NAMALWA (cell line): ENCODE measurements at regions not wholly inside any gene's neighbourhood (a gene's known extent, or its start where the extent isn't known, plus 50 kb on each side); places are given as distances from the start of the nearest gene placed in this dataset.
"Not testable (repeated sequence)": the region's sequence is repeated elsewhere in the genome, so short reads cannot be mapped to it uniquely, and the experiment has no call there.

Experiments used
- DNase-seq: peaks from one replicate; pipeline ENCODE4 v3.0.0-alpha.2; 2015; ENCODE audit warnings: low spot score

DNA sequence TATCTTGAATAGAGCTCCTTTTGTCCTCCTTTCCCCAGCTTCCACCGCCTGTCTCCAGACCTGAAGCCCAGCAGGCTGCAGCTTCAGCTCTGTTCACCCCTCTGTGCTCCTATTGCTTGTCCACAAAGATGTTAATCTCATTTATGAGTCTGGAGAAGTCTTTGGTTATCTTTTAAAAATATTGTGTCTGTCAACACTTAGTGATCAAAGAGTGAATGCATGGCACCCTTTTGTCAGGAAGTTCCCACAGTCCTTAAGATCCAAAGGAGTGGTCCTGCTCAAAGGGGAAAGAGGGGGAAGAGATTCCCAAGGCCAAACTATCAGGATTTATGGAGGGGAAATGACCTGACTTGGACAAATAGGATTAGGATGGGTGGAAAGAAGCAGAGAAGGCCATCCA is 118.9 kb downstream of the ACAA2 start:
- no peak for DNase-seq

DNA sequence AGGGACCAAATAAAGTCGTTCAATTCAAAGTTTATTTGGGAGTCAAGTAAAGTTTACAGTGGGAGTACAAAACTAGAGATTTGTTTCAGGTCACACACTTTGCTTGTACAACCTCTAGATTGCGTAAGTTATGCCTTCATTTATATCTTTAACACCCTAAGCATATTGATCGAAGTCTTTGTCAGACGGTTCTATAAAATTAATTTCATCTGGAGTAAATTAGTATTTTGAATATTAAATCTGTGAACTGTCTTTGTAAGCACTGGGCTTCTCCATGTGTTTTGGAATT is 119.7 kb downstream of the ACAA2 start:
- DNase-seq: no peak

DNA sequence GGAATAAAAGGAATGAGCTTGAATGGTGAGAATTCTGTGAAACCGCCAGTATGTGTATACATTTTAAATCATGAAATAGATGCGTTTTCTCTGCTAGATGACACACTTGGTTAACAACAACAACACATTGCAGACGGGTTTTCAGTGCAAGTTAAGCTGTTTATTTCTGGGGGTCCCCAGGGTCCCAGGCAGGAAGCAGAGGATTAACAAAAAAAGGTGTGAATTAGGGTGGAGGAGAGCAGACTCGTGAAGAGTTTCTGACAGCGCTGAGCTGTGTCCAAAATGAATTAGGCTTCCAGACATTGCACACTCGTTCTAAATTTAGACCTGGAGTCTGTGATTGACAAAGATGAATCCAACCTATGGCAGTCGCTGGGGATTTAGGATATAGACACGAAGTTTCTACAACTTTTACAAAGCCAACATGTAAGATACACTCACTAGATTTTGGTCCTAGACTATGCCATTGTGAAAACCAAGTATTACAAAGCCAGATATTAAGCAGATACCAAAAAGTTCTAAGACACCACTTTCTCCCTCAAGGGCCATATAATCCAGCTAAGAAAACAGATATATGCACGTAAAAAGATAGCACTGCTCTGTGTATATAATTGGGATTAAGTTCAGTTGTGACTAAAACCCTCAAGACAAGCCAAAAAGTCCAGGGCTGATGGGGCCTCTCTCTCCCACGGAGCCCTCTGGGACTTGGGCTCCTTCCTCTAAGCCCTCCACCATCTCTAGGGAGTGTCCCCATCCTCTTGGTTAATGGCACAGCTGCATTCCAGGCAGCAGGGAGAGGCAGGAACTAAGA is 120.2 kb downstream of the ACAA2 start:
- no peak for DNase-seq

DNA sequence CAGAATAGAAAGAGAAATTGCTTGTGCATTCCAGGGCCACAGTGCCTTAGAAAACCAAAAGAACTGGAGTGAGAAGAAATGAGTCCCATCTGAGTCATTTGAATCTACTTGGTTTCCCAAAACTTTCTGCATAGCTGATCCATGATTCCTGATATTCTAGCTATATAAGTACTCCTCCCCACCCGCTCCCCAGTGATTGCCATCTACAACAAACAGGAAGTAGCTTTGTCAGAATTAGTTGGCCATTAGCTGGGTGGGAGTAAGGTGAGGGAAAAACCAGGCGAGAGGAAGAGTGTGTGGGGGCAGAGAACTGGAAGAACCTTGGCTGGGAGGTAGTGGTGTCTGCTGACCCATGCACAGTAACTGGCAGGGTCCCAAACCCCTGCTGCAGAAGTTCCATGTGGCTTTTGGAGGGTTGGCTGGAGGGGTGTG is 122.1 kb downstream of the ACAA2 start:
- DNase-seq: no peak

DNA sequence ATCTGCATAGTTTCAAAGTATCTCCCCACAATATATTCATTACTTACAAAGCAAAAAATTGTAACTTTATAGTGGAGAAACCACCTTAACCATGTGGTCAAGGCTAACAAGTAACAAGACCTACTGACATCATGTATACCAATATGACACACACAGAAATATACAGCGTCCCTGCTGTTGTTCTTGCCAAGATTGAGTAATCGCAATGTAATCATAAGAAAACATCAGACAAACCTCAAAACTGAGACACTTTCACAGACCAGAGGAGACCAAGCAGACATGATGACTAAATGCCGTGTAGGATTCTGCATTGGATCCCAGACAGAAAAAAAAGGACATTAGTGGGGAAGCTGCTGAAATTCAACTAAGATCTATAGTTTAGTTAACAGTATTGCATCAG is 123.0 kb downstream of the ACAA2 start:
- DNase-seq: no peak

DNA sequence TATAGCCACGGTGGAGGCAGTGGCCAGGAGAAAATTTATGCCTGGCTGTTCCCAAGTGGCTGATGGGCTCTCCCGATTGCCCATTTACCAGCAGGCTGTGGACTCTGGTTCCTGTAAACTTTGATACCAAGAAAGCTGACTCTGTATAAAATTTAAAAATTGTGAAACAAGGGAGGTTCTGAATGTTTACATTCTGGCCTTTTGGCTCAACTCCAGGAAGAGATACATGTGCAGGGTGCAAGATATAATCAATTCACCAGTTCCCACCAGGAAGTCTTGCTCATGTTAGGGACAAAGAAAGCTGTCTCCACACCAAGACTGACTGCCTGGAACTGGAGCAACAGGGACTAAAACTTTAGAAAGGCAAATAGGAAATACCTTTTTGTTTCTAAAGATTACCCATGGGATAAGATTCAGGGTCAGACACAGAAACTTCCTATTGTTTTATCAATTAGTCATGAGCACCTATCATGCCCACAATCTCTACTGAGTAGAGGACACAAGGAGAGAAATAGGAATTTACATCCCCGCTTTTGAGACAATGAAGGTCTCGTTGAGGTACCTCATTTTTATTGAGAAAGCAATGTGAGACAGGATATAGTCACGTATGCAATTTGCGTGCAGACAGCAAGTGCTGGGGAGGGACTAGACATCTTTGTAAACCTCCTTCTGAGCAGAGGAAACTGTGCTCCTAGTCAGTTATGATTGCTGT is 123.5 kb downstream of the LIPG start:
- no peak for DNase-seq

DNA sequence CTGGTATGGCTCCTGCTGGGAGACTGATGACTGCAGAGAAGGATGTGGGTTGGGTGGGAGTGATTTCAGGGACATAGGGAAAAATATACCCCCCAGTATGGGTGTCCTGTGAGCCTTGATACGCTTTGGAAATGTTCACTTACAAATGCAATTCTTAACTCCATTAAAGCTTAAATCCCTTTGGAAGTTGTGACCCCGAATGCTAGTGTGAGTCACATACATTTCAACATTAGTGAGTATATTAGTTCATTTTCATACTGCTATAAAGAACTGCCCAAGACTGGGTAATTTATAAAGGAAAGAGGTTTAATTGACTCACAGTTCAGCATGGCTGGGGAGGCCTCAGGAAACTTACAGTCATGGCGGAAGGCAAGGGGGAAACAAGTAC is 120.9 kb downstream of the LIPG start:
- not testable (repeated sequence) for DNase-seq

DNA sequence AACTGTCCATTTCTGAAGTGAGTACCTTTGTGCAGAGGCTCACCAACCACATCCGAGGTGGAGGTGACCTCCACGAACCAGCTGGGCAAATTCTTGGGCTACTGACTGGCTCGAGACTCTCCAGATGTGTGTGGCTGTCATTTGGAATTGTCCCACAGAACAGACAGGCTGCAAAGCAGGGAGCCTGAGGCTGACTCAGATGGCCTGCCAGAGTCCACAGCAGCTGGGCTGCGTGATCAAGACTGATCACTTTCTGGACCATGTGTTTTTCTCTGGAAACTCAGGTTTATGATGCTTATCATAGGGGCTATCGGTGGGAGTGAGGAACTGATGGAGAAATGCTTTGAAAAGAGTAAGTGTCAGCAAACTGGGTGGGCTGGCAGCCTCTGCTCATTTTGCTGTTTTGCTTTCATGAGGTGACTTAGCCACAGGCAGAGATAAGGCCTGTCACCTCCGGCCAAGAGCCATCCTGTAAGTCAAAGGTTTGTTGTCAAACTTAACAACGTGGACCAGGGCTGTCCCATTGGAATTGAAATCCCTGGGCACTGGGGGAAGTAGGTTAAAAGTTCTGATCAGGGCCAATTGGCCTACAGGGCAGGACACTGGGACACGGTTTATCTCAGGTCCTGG is 120.4 kb downstream of the LIPG start:
- DNase-seq: no peak

DNA sequence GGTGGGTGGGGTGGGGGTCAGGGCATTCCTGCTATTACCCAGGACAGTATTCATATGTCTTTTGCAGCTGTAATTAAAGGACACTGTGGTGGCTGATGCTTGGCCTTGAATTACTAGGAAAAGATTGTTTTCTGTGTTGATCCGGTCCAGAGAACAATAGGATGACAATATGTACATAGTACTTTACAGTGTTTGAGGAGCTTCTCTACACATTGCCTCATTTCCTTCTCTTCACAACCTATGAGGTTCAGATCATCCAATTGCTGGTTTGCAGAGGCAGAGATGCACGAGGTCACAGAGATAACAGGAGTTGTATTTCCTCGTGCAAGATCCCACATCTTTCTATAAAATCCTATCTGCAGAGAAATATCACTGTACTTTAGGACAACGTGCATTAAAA is 119.5 kb downstream of the LIPG start:
- no peak for DNase-seq

DNA sequence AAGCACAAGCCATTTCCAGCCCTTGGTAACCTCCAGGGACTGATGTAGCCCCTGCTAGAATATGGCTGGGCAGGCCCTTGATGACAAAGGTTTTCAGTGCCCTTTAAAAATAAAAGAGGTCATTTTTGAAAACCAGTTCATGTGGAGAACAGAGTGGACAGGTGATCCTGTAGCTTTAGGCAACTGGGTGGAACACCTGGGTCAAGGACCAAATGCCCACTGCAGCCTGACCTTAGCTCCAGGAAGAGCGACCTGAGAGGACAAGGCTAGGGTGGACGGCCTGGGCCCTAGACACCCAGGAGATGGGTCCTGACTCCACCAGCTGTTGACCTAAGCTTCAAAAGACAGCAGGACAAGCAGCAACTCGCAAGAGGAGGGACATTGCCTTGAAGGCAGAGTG is 116.6 kb downstream of the LIPG start:
- DNase-seq: no peak

DNA sequence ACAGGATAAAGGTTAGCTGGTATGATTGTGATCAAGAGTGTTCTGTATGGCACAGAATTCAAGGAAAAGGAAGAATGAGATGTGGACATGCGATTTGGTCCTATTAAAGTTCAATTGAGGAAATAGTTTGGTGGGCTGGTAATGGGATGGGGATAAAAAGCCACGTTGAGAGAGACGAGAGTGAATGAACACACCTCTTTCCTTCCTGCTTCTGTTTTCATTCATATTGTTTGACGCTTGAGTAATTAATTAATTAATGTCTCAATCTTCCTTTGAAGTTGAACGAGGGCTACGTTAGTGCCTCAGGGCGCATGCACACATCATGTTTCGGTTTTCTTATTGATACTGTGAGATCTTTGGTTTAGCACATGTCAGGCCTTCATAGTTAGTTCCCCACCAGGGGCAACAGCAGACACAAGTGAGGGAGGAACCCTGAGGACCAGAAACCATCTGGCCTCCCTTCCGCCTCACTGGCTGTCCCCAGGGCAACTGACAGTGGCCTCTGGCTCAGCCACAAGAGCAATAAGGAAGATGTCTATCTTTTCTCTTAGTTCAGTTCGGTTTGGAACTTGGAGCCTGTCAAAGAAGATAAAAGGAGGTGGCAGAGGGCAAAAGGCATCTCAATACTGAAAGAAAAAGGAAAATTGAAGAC is 116.0 kb downstream of the LIPG start:
- peak; percentile 30 for DNase-seq

DNA sequence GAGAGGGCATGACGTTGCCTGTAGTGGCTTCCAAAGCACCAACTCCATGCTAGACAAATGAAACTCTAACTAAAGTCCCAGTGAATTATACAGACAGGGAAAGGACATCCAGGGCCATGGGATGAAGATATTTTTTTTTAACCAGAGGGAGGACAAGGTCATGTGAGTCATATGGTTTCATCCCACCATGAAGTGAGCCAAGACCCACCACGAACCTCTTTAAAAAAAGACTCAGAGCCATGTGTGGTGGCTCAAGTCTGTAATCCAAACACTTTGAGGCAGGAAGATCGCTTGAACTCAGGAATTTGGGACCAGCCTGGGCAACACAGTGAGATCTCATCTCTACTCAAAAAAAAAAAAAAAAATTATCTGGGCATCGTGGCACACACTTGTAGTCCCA is 115.2 kb downstream of the LIPG start:
- no peak for DNase-seq

DNA sequence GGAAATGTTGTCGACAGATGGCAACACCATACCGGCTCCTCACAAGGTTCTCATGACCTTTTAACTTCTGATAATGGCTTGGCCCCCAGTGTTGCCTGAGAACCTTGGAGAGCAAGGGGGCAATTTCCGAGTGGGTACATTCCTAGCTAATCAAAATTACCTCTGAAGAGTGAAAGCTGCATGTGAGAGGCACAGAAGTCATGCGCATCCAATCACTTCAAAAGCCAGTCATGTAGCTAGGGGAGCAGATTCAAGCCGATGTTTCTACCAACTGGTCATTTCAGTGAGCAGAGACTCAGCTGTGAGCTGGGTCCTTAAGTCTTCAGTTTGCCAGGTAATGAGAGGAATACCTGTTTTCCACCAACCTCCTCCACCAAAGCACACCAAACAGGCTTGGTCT is 111.4 kb downstream of the LIPG start:
- DNase-seq: no peak

DNA sequence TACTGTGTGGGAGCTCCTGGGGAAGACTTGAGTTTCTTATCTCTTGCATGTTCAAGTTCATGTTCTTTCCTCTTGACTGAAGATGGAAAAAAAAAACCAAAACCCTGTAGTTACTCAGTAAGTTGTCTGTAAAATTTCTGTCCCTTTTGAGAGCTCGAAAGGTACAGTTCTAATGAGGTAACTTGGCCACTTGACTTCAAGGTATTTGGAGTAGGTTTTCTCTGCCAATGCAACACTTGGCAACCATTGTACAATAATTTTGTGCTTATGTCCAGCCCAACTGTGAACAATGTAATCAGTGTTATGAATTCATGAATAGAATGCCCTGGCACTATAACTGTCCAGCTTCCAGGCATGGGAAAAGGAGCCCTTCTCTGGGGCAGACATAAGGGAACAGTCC is 111.0 kb downstream of the LIPG start:
- DNase-seq: no peak

DNA sequence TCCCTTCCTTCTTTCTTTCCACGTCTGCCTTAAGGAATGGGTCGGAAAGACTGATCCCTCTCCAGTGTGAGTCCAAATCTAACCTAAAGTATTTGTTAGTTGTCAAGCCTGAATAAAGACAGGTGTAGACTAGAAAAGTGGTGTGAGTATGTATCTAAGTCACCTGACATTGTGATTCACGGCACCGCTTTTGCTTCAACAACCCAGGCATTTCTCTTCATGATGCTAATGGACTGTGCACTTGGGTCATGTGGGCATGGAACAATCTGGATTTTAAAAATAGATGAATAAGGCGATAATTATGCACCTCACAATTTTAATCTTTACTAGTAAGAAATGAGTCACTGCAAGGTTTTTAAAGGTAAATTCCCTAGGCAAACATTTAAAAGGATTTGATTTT is 107.5 kb downstream of the LIPG start:
- no peak for DNase-seq

DNA sequence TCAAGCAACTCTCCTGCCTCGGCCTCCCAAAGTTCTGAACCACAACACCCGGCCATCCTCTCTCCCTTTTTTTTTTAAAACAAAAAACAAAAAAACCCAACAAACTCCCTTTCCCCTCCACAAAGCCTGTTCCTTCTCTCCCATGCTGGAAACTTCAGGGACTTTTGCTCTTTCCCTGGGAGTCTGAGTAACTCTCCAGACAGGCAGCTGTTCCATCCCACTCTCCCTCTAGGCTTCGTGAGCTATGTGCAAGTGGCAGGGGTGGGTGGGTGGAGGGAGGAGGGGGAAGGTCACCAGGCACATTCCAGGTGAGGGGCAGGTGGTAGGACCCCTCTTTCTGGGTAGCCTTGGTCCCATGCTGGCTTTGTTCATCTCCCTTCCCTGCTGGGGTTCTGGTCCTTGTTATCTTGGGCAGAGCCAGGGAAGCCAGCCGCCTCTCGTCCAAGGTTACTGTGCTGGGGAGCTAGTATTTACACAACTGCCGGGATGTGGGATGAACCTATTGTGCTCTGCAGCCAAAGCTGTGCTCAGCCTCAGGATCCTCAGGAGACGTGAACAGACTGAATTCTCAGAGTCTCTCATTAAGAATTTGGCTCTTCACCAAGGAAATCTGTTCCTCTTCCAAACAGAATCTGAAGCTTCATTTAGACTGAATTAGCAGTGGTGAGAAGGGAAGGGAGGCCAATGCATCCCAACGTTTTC is 106.9 kb downstream of the LIPG start:
- DNase-seq: no peak

DNA sequence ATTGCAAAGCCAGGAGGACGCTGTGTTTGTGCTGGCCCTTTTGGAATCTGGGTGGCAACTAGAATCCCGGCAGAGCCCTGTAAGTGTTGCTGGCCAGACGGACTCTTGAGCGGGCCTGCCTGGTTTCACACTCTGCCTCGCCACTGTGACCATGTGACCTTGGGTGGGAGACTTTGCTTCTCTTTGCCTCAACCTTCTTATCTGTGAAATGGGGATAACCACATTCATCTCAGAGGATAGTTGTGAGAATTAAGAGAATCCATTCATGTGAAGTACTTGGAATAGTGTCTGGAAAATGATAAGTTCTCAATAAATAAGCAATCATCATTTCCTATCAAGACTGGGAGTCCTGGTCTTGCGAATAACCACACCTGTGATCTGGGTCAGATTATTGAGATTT is 105.6 kb downstream of the LIPG start:
- DNase-seq: no peak

DNA sequence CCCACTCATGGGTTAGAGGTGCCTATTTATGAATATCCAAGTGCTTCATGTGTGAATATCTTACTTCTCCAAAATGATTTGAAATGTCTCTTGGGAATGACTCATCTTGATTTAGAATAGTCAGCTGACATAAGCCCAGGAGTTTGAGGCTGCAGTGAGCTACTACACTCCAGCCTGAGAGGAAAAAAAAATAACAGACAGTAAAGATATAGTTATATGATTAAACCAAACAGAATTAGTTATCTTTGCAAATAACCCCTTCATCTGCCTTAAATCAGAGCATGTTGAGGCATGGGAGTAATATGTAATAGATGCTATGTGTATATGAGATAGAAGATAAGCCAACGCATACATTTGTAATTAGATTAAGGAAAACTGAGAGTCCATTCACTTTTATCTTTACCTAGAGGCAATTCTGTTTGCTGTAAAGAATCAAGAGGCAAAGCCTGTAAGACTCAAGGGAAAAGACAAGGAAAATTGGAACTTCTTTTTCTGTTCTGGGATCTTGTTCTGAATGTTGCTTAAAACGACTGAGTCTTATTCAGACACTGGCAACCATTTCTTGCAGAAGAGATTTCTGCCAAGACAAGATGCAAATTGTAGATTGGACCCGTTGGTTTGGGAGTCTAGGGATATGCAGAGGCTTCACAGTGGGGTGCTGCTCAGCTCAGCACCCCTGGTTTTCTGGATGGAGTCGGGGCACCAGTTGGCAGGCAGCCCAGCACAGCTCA is 104.4 kb downstream of the LIPG start:
- no peak for DNase-seq

DNA sequence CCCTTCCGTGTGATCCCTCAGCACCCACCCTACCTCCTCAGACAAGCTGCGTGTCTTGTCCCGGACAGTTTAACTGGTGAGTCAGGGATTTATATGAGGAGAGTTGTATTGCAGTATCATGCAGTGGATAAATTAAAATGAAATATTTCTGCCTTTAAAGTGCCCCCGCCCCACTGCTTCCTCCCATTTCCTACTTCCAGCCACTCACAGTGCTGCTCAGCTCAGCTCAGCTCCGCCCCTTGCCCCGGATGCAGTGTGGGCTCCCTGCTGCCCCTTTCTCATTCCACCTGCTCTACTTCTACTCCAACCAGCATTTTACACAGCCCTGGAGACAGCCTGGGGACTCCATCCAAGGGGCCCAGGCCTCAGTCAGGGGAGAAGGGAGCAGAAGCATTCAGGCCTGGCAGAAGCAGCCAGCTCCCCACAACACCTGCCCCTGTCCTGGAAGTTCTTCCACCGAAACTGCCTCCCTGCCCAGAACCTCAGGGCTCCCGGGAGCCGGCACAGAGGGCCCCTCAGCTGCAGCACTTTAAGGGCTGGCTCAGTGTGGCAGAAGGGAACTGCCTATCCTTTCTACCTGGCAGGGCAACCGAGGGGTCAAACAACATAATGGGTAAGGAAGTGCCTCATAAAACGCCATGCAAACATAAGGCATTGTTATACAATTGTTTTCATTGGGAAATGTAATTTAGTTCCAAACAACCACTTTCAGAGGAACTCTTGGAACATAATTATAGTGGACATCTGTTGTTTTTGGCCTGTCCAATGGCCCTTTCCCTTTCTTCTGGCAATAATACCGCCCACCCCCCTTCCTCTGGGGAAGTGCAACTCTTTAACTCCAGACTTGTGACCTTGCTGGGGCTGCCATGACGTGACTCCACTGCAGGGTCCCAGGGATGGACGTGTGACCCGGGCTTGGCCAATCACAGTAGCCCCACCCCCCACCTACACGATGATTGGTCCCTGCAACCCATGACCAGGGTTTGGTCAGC is 102.3 kb downstream of the LIPG start:
- no peak for DNase-seq

DNA sequence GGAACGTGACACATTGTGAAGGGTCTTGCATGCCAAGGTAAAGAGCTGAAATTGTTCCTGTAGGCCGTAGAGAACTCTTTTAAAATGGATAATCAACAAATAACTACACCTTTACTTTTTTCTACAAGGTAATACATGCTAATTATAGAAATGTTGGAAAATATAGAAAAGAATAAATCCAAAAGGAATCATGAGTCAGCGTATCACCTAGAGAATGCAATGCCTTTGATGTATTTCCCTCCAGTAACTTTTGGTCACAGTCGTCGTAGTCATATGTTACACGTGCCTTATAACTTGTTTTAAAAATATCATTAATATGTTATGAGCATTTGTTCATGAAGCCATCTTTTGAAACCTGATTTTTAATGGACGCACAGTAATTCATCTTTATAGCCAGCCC is 100.6 kb downstream of the LIPG start:
- no peak for DNase-seq
